ENCODE measurements at regions not wholly inside any gene's neighbourhood (a gene's known extent, or its start where the extent isn't known, plus 50 kb on each side); places are given as distances from the start of the nearest gene placed in this dataset.
"Not testable (repeated sequence)": the region's sequence is repeated elsewhere in the genome, so short reads cannot be mapped to it uniquely, and the experiment has no call there.

DNA sequence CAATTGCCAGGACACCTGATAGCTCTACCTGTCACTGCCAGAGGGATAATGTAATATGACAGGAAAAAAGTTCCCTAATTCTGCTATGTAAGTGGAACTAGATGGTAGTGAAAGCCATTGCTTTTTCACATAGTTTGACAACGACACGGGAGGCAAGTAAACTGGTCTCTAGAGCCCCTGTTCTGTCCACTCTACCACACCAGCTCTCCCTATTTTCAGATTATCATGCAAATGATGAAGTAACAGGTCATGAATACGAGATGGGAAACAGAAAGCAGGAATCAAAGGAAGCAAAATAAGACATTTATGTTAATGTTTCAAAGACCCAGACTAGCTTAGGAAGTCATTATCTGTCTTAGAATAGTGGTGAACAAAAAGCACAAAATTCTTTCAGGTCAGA lies 56.2 kb downstream of the TAF11L14 start:
- no peak for DNase-seq (ENCODE audit: low spot score)

DNA sequence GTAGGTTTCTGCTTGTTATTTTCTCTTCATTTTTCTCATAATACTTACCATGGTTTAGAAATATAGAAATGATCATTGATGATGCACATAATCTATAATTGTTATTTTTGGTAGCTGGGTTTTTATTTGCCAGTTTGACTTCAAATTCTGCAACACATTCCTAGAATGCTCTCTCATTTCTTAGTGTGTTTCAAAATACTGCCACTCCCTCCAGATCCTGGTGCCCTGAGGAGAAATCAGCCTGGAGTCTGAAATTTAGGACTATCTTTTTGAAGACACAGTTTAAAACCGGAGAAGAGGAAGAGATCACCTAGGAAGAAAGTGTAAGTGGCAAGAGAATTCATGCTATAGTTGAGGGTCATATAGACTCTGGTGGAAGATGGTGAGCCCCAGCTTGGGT lies 57.5 kb downstream of the TAF11L14 start:
- no peak for DNase-seq (ENCODE audit: low spot score)

DNA sequence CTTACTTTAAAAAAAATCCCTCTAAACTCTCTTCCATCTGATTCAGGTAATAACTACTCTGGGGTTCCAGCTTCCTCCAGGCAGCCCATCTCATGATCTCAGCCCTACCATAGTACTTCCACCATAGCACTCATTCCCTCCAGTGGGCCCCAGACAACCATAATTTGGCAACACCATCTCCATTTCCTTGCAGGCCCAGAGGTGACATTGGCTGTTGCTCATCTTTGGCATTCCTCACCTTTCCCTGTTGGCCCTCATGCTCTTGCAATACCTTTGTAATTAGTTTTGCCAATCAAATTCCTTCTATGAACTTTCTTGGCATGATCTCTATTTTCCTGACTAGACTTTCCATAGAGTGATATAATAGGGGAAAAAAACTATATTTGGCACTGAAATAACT lies 60.1 kb downstream of the TAF11L14 start:
- DNase-seq (ENCODE audit: low spot score) = no peak

DNA sequence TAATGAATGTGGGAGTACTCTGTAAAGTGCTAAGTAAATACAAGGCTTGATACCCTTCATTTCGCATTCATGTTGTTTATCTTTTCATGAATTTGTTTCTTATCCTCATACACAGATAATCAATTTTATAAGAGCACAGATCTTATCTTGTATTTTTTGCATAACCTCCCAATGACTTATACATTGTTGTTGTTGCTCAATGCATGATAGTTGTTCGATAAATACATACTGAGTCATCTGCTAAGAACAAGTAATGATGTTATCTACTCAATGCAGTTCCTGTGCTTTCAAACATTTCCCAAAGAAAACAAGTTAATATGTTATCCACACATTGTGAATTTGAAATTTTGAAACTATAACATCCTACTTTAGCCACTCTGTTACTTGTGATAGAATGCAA lies 60.7 kb downstream of the TAF11L14 start:
- DNase-seq (ENCODE audit: low spot score) = no peak

DNA sequence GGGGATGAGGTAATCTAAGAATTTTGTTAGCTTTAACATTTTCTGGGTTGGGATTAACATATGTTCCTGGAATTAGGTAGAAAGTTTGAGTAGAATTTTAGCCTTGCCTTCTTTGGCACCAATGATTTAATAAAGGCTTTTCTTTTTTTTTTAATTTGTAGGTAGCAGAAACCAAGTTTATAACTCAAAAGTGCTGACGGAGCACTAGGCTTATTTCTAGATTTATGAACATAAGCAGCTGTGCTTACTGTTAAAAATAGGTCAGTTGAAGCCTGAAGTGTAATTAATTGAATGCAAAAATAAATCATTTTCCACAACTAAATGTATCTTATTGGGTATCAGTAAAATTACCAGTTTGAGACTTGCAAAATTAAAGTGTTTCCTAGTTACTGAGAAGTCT lies 62.4 kb downstream of the TAF11L14 start:
- no peak for DNase-seq (ENCODE audit: low spot score)

DNA sequence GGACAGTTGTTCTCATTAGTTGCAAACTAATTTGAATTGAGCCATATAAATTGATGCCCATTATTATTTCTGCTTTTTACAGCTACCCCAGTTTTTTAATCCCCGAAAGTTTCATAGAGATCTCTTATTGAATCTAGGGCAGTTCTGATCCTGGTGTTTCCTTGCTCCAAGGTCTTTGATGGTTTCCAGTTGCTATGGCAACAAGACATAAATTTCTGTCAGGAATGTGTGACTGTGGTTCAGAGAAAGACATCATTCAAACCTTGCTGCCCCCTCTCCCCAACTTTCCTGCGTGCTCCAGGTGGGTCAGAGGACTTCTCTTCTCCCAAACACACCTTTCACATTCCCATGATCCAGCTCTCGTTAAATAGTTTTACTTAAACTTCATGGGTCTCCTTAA lies 63.4 kb downstream of the TAF11L14 start:
- DNase-seq (ENCODE audit: low spot score) = no peak

DNA sequence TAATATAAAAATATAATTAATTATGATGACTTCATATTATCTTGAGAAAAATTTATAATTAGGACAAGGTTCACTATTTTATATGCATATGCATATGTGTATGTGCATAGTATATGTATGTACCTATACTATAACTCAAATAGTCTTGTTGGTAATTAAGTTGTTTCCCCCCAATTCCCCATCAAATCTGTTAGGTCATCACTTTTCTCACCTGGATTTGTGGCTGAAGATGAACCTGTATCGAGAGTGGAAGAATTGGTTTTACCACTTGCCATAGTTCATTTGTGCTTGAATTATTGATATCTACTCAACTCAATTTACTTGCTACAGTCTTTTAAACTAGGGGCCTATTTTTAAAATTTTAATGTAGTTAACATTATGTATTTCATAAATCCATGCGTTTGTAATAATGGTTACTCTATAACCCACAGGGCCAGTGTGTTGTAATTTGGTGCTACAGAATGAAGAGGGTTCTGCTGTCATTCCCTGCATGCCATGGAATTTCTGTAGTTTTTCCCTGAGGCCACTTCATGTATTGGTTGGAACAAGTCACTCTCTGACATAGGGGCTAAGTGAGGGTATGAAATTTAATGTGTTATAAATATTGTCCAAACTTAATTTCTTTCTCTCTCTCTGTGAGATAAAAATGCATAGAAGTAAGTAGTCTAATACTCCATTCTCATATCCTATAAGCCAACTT lies 74.9 kb downstream of the TAF11L14 start:
- no peak for DNase-seq (ENCODE audit: low spot score)

DNA sequence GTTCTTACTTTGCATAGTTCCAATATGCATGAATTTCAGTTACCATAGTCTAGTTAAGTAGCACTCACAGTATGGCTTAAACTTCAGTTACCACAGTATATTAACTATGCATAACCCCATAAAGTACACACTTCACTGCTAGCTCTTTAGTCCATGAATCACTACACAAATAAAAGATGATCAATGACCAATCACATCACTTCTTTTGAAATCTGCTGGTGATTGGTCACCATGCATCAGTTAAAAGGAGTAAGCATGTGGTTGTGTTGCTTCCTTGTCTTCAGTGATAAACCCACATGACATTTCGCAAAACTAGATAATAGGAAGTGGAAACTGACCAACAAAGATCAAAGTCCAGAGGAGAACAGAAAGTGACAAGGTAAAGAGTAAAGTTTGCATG lies 79.0 kb downstream of the TAF11L14 start:
- no peak for DNase-seq (ENCODE audit: low spot score)

DNA sequence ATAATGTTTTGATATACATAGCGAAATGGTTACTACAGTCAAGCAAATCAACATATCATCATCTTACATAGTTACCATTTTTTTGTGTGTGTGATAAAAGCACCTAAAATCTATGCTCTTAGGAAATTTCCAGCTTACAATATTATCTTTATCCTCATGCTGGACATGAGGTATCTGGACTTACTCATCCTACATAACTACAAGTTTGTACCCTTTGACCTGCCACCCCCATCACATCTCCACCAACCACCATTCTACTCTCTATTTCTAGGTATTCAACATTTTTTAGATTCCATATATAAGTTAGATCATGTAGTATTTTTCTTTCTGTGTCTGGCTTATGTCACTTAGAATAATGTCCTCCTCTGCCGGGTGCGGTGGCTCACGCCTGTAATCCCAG lies 79.9 kb downstream of the TAF11L14 start:
- no peak for DNase-seq (ENCODE audit: low spot score)

DNA sequence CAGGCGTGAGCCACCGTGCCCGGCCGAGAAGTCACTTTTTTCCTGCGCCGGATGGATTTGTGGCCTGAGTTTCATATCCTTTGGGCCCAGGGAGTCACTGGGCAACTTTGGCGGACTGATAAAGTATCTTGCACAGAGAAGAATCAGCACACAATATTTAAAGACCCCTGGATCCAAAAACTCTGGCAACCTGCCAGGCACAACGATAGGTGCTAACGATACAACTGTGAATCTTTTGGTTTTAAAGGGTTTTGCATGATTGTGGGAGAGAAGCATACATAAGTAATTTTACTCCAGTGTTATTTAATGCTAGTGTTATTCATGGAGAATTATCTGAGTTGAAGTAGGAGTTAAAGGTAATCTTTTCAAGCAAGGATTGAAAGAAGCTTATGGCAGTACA lies 85.3 kb downstream of the TAF11L14 start:
- DNase-seq (ENCODE audit: low spot score) = no peak

DNA sequence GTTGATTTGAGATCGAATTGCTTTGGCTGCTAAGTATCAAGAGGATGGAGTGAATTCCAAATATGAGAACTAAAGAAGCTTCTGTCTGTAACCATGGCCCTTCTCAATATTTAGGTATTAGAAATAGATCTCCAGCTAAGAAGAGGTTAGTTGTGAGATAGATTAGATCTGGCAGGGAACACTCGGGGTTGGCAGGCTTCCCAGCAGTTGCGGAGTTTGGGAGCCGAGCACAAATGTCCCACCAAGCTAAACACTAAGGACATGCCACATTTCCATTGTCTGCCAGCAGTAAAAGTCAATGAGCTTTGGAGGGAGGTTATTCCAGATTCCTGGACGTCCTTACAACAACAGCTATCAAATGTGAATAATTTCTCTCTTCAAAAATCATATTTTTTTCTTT lies 85.8 kb downstream of the TAF11L14 start:
- DNase-seq (ENCODE audit: low spot score) = no peak

DNA sequence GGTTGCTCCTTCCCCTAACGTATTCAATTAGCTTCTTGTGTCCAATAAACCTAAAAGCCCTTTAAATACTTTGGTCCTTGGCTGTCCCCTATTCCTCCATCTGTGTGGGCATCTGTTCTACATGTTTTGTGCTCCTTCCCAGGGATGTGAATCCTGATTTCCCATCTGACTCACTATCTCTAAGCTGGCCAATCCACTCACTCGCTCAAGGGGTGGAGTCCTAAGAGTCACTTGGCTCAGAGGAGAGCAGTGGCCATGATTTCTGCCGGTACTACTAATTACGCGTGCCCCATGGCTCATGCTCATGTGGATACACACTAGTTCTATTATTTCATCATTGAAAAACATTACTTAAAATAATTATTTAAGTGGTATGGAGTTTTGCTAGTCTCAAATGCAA lies 89.6 kb downstream of the TAF11L14 start:
- DNase-seq (ENCODE audit: low spot score) = no peak

DNA sequence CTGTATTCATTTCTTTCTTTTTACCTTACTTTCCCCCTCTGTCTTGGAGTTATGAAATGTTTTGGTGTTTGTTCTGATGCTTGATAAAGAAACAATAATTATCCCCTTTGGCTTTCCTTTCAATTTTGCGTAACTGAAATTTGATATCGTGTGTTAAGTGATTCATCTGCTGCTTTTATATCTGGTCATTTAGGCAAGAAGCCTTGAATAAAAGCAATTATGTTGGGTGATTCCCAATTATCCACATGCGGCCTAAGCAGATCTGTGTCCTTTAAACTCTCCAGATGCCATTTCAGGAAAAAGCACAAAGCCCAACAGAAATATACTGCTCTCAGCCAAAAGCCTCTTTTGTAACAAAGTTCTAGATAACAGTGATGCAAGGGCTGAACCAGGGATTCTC lies 92.8 kb downstream of the TAF11L14 start:
- no peak for DNase-seq (ENCODE audit: low spot score)

DNA sequence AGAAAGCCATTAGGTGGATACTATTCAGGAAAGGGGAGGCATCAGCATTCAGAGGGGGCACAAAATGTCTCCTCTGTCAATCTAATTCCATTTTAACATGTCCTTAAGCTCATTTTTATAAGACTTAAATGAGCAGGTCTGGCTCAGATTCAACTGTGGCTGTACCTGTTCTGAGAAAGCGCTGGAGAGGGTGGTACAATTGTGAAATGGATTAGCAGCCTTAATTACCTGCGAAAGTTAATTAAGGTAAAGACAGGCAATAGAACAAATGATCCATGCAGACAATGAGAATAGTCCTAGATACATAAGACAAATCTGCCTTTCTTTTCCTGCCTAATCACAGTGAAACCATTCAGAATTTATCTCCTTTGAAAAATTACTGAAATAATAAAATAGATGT lies 96.2 kb downstream of the TAF11L14 start:
- no peak for DNase-seq (ENCODE audit: low spot score)

DNA sequence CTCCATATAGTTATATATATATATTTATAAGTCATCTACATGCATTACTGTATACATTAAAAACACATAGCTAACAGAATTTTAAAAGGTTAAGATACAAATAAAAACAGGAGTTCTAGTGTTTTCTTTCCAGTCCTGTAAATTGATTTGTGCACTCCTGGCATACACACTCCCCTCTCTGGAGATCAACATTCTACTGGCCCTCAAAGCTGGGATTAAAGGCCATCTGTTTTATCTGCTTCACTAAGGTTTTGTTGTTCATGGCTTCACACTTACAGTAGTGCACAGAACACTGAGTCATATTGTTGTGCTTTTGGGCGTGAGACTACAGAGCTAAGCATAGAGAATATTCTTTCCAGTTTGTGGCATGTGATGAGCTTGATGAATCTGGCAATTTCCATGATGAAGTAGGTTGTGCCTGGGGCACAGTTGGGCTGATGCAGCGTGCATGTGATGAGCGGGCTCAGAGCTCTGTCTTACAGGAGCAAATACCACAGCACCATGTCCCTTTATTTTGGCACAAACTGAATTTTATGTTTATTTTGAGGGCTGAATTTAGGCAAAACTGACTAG lies 98.2 kb downstream of the TAF11L14 start:
- no peak for DNase-seq (ENCODE audit: low spot score)

DNA sequence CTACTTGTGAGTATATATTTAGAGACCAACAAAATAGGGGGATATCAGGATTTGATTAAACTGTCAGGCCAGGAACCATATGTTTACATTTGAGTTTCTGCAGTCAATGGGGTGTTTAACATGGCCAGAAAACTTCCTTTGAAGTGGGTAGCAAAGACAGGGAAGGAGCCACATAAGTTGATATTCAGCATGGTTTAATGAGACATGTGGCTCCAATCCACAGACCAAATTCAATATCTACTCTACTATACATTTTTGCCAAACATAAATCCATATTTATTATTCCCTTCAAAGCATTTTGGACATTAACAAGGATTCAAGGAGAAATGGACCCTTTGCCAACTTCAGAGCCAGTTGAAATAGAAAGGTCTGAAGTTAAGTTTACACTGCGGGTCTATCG lies 99.8 kb downstream of the TAF11L14 start:
- DNase-seq (ENCODE audit: low spot score) = no peak

DNA sequence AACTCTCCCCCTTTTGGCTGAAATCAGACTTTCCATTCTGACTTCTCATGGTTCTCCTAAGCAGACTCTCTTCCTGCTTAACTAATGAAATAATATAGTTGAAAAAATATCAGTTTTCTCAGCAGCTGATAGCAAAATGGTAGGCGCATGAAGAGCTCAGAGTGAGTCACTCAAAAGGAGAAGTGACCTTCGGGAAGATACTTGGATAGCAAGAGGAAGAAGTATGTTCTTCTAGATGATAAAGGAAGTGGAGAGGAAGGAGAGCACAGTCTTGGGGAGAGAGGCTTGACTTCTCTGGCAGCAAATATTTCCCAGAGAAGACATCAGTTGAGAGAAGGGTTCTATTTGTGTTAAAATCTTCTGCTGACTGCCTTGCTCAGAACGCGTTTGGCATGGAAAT lies 101.5 kb downstream of the TAF11L14 start:
- DNase-seq (ENCODE audit: low spot score) = no peak

DNA sequence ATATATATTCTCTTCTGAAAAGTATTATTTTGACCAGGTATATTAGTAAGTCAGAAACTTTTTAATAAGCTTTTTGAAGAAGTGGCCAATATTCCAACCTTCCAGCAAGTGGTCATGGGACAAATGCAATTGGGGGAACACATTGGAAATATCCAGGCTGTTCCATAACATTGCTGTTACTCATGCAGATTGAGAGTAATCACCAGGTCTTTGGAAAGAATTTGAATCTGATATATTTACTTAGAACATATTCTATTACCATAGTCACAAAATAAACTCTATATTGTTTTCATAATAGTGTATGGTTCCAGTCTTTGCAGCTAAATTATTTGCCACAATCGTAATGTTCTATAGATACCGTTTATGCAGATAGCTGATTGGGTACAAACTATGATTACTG lies 102.8 kb downstream of the TAF11L14 start:
- DNase-seq (ENCODE audit: low spot score) = no peak

DNA sequence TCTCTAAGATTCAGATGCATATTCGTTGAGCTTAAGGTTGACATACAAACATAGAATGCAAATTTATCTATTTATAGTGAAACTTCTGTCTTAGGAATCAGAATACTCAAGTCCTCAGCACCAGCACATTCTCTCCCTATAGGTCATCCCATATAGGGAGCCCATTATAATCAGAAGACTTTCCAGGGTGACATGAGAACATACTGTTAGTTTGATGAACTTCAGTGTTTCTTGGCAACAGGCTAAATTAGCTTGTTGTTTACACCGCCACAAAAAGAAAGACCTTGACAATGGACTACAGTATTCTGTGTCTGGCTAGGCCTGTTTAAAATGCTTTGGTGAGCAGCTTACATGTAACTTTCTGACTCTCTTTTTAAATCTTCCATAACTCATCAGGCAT lies 104.2 kb downstream of the TAF11L14 start:
- no peak for DNase-seq (ENCODE audit: low spot score)

DNA sequence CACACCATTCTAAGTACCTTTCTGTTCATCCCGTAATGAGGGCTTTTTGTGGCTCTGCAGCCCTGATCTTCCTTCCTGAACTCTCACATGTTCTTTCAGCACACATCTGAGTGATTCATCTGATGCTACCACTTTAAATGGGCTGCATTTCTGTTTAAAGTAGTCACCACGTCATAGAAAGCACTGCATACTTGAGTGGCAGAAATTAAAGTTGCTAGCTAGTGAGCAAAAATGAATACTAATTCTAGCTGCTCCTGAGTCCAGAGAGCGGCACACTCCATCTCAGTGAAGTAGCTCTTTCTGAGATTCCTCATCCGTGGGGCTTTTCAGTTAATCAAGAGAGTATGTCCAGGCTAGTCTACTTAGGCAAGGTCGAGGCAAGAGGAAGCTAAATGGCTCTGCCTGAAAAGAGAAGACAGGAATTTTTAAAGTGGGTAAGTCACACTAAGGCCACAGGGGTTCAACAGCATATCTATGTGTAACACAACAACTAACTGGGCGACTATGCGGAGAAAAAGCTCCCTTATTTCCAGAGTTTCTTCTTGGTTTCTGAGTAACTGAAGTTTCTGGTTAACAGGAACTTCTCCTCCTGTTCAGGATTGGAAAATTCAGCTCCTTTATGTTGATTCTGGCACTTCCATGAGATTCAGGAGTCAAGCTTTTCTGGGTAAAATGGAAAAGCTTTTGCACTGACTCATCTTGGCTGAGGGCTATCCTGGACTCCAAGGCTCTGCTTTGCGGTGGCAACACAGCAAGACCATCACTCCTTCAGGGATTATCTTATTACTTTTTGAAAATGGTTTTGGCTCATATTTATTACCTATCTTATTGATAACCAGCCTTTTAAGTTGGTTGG lies 109.5 kb downstream of the TAF11L14 start:
- DNase-seq (ENCODE audit: low spot score) = no peak

DNA sequence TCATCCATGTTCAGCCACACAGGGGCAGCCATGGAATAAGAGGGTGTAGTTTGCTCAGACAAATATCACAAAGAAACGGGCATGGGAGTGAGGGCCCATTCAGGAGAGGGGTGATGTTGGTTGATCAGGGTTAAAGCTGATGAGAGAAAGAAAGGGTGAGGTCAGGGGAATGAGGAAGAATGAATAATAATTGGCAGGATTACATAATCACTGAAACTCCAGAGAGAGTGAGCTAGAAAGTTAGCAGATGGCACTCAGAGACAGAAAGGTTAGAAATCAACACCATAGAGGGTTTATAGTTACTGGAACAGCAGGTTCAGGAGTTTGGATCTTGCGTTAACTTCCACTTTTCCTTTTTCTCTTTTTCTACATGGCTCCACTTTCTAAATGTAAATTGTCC lies 113.9 kb downstream of the TAF11L14 start:
- DNase-seq (ENCODE audit: low spot score) = no peak

DNA sequence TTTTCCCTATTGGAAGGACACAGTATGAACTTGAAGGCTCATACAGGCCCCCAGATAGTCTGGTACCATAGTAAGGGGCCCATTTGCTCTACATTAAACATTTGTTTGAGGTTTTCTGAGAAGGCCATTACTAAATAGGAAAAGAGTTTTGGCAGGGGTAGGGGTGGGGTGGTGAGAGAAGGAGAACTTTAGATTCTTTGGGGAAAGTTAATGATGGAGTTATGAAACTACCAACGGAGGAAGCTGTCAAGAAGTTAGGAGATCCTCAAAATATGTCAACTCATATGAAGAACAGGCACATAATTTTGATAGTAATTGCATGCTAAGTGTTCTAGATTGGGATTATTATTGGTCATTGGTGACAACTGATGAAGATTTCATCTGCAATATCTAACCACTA lies 114.7 kb downstream of the TAF11L14 start:
- no peak for DNase-seq (ENCODE audit: low spot score)

DNA sequence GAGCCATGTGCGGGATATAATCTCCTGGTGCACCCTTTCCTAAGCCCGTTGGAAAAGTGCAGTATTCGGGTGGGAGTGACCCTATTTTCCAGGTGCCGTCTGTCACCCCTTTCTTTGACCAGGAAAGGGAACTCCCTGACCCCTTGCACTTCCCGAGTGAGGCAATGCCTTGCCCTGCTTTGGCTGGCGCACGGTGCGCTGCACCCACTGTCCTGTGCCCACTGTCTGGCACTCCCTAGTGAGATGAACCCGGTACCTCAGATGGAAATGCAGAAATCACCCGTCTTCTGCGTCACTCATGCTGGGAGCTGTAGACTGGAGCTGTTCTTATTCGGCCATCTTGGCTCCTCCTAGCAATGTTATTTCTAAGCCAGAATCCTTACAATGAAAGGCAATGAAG lies 121.1 kb downstream of the TAF11L14 start:
- not testable (repeated sequence) for DNase-seq (ENCODE audit: low spot score)

Data from putamen (tissue), 1 donor.